ENCODE measurements at regions not wholly inside any gene's neighbourhood (a gene's known extent, or its start where the extent isn't known, plus 50 kb on each side); places are given as distances from the start of the nearest gene placed in this dataset.

DNA sequence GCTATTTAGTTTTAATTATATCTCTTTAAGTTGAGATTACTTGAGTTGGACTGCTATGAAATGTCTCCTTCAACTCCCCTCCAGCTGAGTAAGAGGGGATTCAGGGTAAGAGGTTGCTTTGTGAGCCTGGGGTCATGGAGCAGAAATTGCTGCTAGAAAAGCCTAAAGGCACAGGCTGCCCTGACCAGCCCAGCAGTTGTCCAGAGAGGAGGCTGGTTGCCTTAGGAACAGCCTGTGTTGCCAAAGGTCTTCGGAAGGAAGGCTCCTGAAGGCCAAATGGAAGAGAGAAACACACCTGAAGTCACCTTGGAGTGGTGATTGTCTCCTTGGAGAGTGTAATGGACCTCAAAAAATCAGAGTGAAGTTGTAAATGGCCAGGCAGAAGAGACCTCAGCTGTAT, 235.5 kb upstream of the PDE3A start:
- TF ChIP-seq POLR2A (IDR thresholded peaks at IDR 0.05; ENCODE audit: low read depth, low read length): no peak
- no peak for TF ChIP-seq POLR2AphosphoS5 (IDR thresholded peaks at IDR 0.05; ENCODE audit: low read depth, low read length)

Data from GM12892 (cell line).